GM12878 (cell line): ENCODE measurements at regions not wholly inside any gene's neighbourhood (a gene's known extent, or its start where the extent isn't known, plus 50 kb on each side); places are given as distances from the start of the nearest gene placed in this dataset.

ENCODE experiments used
- ATAC-seq: fragments of 200-7000 bp; cut with Tn5 transposase; 3 replicates; pipeline ENCODE4 v1.9.1; 2020; ENCODE audit warnings: mild to moderate bottlenecking, moderate library complexity
- BruUV-seq: library from RNA; stranded (reverse); fragments of 400-500 nt; replicated peaks from 2 replicates; lab custom pipeline; 2021; lab: Mats Ljungman, UMichigan
- CTCF ChIA-PET: fragments of 300-600 bp; sonication (Branson Sonifier 250); formaldehyde crosslinking; extraction: SDS; loops from one replicate; lab custom pipeline; 2021; ENCODE audit warnings: inconsistent platforms; lab: Yijun Ruan, JAX
- POLR2A ChIA-PET: fragments of 350-600 bp; formaldehyde crosslinking; extraction: SDS; loops from one replicate; lab custom pipeline; 2021; ENCODE audit warnings: inconsistent platforms; lab: Charles Lee
- RAD21 ChIA-PET: fragments of 300-600 bp; sonication (Branson Sonifier 250); formaldehyde crosslinking; loops from one replicate; lab custom pipeline; 2023; ENCODE audit warnings: antibody characterized with exemption; ENCODE audit not compliant: unreplicated experiment; lab: Charles Lee
- SMC1A ChIA-PET: fragments of 300-600 bp; sonication (Branson Sonifier 250); formaldehyde crosslinking; loops from one replicate; lab custom pipeline; 2023; ENCODE audit not compliant: unreplicated experiment, uncharacterized antibody; lab: Charles Lee
- DNase-seq: peaks from one replicate; pipeline ENCODE4 v3.0.0-alpha.2; 2011; ENCODE audit warnings: low read depth, low spot score
- FAIRE-seq: peaks from 3 replicates; lab custom pipeline; 2011; peaks lifted over from hg19 to GRCh38; lab: Jason Lieb, UNC
- H2AFZ ChIP-seq: 2 replicates; pipeline ENCODE4 v1.6.0; 2011; ENCODE audit warnings: low read depth, low read length, control low read depth; ENCODE audit not compliant: control insufficient read depth
- H3K27ac ChIP-seq: 2 replicates; pipeline ENCODE4 v1.5.1; 2011; ENCODE audit warnings: control low read depth; ENCODE audit not compliant: control insufficient read depth, insufficient read depth
- H3K27me3 ChIP-seq, 2 experiments: replicated peaks in 1 of 2; 2 replicates each; pipeline versions ENCODE4 v1.6.0 to v1.6.1; 2011; ENCODE audit warnings: low read length in 1 of 2; ENCODE audit not compliant: control insufficient read depth in 2 of 2, insufficient read depth in 2 of 2
- H3K36me3 ChIP-seq, 2 experiments: 2 replicates each; pipeline ENCODE4 v1.5.1; 2011; ENCODE audit warnings: low read length in 1 of 2; ENCODE audit not compliant: control insufficient read depth in 2 of 2, insufficient read depth in 2 of 2
- H3K4me1 ChIP-seq: 2 replicates; pipeline ENCODE4 v1.6.1; 2011; ENCODE audit warnings: mild to moderate bottlenecking, low read length, moderate library complexity, mixed read lengths; ENCODE audit not compliant: control insufficient read depth, insufficient read depth
- H3K4me2 ChIP-seq: 2 replicates; pipeline ENCODE4 v1.6.0; 2011; ENCODE audit warnings: control low read depth; ENCODE audit not compliant: control insufficient read depth, insufficient read depth
- H3K4me3 ChIP-seq: fragments of 200-600 bp; sonication (generic); 2 replicates; pipeline ENCODE4 v1.5.1; 2016
- H3K79me2 ChIP-seq: 2 replicates; pipeline ENCODE4 v1.6.0; 2011; ENCODE audit warnings: low read length; ENCODE audit not compliant: control insufficient read depth, insufficient read depth
- H3K9ac ChIP-seq: 2 replicates; pipeline ENCODE4 v1.8.0; 2011; ENCODE audit warnings: low read length, control low read depth, mixed read lengths; ENCODE audit not compliant: control insufficient read depth, insufficient read depth
- H3K9me3 ChIP-seq: replicated peaks from 3 replicates; pipeline ENCODE4 v1.5.1; 2011; ENCODE audit warnings: mild to moderate bottlenecking, low read length; ENCODE audit not compliant: control insufficient read depth, insufficient read depth
- H4K20me1 ChIP-seq: 2 replicates; pipeline ENCODE4 v1.6.0; 2011; ENCODE audit not compliant: control insufficient read depth, insufficient read depth
- MYB ChIP-seq: fragments of 150-350 bp; IDR thresholded peaks from 2 replicates; pipeline ENCODE4 v1.6.1; 2014; ENCODE audit warnings: mild to moderate bottlenecking, low read depth, low read length, borderline replicate concordance
- NBN ChIP-seq: fragments of 450-650 bp; IDR thresholded peaks from 2 replicates; pipeline ENCODE4 v1.6.1; 2016
- NFYB ChIP-seq: IDR thresholded peaks from 2 replicates; pipeline ENCODE4 v1.6.1; 2011; ENCODE audit warnings: low read depth, mild to moderate bottlenecking, low read length, improper control_type of control experiment, moderate library complexity; ENCODE audit not compliant: insufficient read depth
- POLR2AphosphoS2 ChIP-seq: IDR thresholded peaks from 2 replicates; pipeline ENCODE4 v1.6.1; 2011; ENCODE audit warnings: low read depth, mild to moderate bottlenecking, low read length, improper control_type of control experiment, moderate library complexity
- POLR2AphosphoS5 ChIP-seq: IDR thresholded peaks from 2 replicates; pipeline ENCODE4 v1.6.1; 2011; ENCODE audit warnings: mild to moderate bottlenecking, low read length, inconsistent platforms
- SMARCA5 ChIP-seq: fragments of 450-650 bp; IDR thresholded peaks from 2 replicates; pipeline ENCODE4 v1.6.1; 2017; ENCODE audit warnings: mild to moderate bottlenecking
- SREBF1 ChIP-seq: IDR thresholded peaks from 2 replicates; pipeline ENCODE4 v1.6.1; 2012; ENCODE audit warnings: mild to moderate bottlenecking, low read length
- TAF1 ChIP-seq: IDR thresholded peaks from 2 replicates; pipeline ENCODE4 v1.6.1; 2011; ENCODE audit warnings: mild to moderate bottlenecking, low read depth, low read length, borderline replicate concordance
- WGBS: methylation state at CpG from one replicate; pipeline ENCODE4 v1.1.6; 2016; ENCODE audit warnings: low lambda C conversion rate; ENCODE audit not compliant: insufficient replicate concordance, insufficient coverage; ENCODE audit errors: missing lambda C conversion rate; 5-methylcytosine and 5-hydroxymethylcytosine counted together
- in situ Hi-C: fragments of 300-500 bp; cut with MboI; formaldehyde crosslinking; loops from 9 replicates; pipeline ENCODE4 v1.14.3; 2018; ENCODE audit warnings: mixed read lengths
- intact Hi-C: fragments of 100-400 bp; cut with micrococcal nuclease; formaldehyde crosslinking; loops from one replicate; pipeline ENCODE4 v1.14.2; 2022; ENCODE audit not compliant: unreplicated experiment
- TF ChIP-seq, protein P1 (sequence below): IDR thresholded peaks from 2 replicates; pipeline ENCODE4 v1.6.1; 2012; ENCODE audit warnings: low read depth, low read length, improper control_type of control experiment
- TF ChIP-seq, protein P2 (sequence below): fragments of 450-650 bp; IDR thresholded peaks from 2 replicates; pipeline ENCODE4 v1.6.1; 2016; ENCODE audit warnings: mild to moderate bottlenecking
- TF ChIP-seq, protein P3 (sequence below): fragments of 450-650 bp; IDR thresholded peaks from 2 replicates; pipeline ENCODE4 v1.6.1; 2018; ENCODE audit warnings: mild to moderate bottlenecking, low read depth, moderate library complexity; ENCODE audit not compliant: partially characterized antibody
- TF ChIP-seq, protein P4 (sequence below): fragments of 450-650 bp; IDR thresholded peaks from 2 replicates; pipeline ENCODE4 v1.6.1; 2016; ENCODE audit warnings: mild to moderate bottlenecking

DNA sequence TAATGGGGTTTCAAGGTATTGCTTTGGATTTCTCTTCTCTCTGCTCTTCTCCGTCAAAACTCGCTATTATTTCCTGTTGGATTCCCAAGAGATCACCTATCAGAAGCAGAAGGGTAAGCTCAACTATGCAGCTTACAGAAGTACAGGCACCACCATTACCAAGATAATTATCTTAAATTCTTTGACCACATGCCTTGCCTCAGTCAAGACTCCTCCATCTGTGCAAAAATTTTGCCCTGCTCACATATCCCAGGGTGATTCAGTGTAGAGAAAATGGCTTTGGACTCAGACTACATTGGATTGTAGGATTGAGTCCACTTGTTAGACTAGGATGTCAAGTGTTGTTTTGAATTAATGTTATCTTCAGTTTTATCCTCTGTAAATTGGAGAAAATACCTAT lies 698.7 kb downstream of the TDRD15 start (continued):
- TF ChIP-seq, protein P1, sequence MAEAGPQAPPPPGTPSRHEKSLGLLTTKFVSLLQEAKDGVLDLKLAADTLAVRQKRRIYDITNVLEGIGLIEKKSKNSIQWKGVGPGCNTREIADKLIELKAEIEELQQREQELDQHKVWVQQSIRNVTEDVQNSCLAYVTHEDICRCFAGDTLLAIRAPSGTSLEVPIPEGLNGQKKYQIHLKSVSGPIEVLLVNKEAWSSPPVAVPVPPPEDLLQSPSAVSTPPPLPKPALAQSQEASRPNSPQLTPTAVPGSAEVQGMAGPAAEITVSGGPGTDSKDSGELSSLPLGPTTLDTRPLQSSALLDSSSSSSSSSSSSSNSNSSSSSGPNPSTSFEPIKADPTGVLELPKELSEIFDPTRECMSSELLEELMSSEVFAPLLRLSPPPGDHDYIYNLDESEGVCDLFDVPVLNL, result no peak
- TF ChIP-seq NFYB, result no peak
- TF ChIP-seq TAF1, result no peak
- no peak for TF ChIP-seq SREBF1
- TF ChIP-seq, protein P2, sequence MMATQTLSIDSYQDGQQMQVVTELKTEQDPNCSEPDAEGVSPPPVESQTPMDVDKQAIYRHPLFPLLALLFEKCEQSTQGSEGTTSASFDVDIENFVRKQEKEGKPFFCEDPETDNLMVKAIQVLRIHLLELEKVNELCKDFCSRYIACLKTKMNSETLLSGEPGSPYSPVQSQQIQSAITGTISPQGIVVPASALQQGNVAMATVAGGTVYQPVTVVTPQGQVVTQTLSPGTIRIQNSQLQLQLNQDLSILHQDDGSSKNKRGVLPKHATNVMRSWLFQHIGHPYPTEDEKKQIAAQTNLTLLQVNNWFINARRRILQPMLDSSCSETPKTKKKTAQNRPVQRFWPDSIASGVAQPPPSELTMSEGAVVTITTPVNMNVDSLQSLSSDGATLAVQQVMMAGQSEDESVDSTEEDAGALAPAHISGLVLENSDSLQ, result no peak

DNA sequence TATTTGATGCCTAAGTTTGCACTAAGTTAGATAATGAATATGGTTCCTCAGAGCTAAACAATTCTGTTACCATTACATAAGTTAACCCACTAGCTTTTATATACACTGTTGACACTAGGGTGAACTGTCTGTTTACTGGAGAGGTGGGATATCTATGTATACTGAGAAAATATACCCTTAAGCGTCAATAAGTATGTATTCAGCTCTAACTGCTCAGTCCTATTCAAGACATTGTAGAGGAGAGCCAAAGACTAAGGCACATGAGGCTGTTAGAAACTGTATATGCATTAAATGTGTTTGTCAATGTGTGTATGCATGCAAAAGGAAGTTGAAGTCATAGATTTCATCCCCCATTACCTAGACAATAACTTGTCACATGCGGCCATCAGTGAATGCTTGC lies 710.0 kb downstream of the TDRD15 start:
- no peak for ATAC-seq
- BruUV-seq, result no TSS peak
- in situ Hi-C loops, result no loop called here
- Histone ChIP-seq H3K4me3 (no peak overlapping the region), H3K4me1 (no peaks in the 10 kb centered on the region), H2AFZ (no peak overlapping the region), H3K27ac (no peak overlapping the region), H3K27me3 (no peaks in the 10 kb centered on the region), H3K79me2 (no peaks in the 10 kb centered on the region), H3K9me3 (no peaks in the 10 kb centered on the region), H3K9ac (no peak overlapping the region), H4K20me1 (no peaks in the 10 kb centered on the region), H3K4me2 (no peak overlapping the region)
- no peak for DNase-seq
- POLR2A ChIA-PET, result no interaction called here
- SMC1A ChIA-PET, result interaction anchor here (0.6 kb wide), 1 partner anchor 10 kb away, joined by 3 read pairs; no protein-coding TSS in a partner anchor
- intact Hi-C loops, result no loop called here
- RAD21 ChIA-PET, result no interaction called here
- TF ChIP-seq SMARCA5 (no peak), NBN (no peak), POLR2AphosphoS2 (no peak), POLR2AphosphoS5 (no peak), MYB (no peak)
- TF ChIP-seq, protein P3, sequence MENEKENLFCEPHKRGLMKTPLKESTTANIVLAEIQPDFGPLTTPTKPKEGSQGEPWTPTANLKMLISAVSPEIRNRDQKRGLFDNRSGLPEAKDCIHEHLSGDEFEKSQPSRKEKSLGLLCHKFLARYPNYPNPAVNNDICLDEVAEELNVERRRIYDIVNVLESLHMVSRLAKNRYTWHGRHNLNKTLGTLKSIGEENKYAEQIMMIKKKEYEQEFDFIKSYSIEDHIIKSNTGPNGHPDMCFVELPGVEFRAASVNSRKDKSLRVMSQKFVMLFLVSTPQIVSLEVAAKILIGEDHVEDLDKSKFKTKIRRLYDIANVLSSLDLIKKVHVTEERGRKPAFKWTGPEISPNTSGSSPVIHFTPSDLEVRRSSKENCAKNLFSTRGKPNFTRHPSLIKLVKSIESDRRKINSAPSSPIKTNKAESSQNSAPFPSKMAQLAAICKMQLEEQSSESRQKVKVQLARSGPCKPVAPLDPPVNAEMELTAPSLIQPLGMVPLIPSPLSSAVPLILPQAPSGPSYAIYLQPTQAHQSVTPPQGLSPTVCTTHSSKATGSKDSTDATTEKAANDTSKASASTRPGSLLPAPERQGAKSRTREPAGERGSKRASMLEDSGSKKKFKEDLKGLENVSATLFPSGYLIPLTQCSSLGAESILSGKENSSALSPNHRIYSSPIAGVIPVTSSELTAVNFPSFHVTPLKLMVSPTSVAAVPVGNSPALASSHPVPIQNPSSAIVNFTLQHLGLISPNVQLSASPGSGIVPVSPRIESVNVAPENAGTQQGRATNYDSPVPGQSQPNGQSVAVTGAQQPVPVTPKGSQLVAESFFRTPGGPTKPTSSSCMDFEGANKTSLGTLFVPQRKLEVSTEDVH, result no peak
- TF ChIP-seq, protein P4, sequence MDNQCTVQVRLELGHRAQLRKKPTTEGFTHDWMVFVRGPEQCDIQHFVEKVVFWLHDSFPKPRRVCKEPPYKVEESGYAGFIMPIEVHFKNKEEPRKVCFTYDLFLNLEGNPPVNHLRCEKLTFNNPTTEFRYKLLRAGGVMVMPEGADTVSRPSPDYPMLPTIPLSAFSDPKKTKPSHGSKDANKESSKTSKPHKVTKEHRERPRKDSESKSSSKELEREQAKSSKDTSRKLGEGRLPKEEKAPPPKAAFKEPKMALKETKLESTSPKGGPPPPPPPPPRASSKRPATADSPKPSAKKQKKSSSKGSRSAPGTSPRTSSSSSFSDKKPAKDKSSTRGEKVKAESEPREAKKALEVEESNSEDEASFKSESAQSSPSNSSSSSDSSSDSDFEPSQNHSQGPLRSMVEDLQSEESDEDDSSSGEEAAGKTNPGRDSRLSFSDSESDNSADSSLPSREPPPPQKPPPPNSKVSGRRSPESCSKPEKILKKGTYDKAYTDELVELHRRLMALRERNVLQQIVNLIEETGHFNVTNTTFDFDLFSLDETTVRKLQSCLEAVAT, result no peak
- TF ChIP-seq, all 136 proteins: peak for 0
- CTCF ChIA-PET, result no interaction called here
- 3% methylated on average over 2 of the region's 2 CpGs for WGBS
- no peaks in the 10 kb centered on the region for H3K36me3 ChIP-seq
- FAIRE-seq, result no peak
